Neuronal stem cell (in vitro differentiated cells): ENCODE measurements at regions not wholly inside any gene's neighbourhood (a gene's known extent, or its start where the extent isn't known, plus 50 kb on each side); places are given as distances from the start of the nearest gene placed in this dataset.

Source experiments
- DNase-seq: peaks from one replicate; pipeline ENCODE4 v3.0.0-alpha.2; 2013; ENCODE audit warnings: low spot score
- H2AFZ ChIP-seq: one replicate; pipeline ENCODE4 v1.6.1; 2013; ENCODE audit warnings: mild to moderate bottlenecking, low read length, inconsistent platforms
- H2AK5ac ChIP-seq: 2 replicates; pipeline ENCODE4 v1.6.1; 2013; ENCODE audit warnings: low read depth, mild to moderate bottlenecking, inconsistent platforms, low read length, moderate library complexity, mixed read lengths
- H2BK120ac ChIP-seq: 2 replicates; pipeline ENCODE4 v1.6.1; 2013; ENCODE audit warnings: low read depth, mild to moderate bottlenecking, inconsistent platforms, low read length, moderate library complexity, mixed read lengths
- H2BK12ac ChIP-seq: one replicate; pipeline ENCODE4 v1.6.1; 2013; ENCODE audit warnings: low read length, inconsistent platforms
- H2BK15ac ChIP-seq: 2 replicates; pipeline ENCODE4 v1.6.1; 2013; ENCODE audit warnings: mild to moderate bottlenecking, low read length, inconsistent platforms, mixed read lengths
- H2BK5ac ChIP-seq: one replicate; pipeline ENCODE4 v1.6.1; 2013; ENCODE audit warnings: inconsistent platforms, mild to moderate bottlenecking, low read length, moderate library complexity
- H3K14ac ChIP-seq: one replicate; pipeline ENCODE4 v1.6.1; 2013; ENCODE audit warnings: low read length, inconsistent platforms
- H3K18ac ChIP-seq: 2 replicates; pipeline ENCODE4 v1.6.1; 2013; ENCODE audit warnings: low read length, inconsistent platforms
- H3K23ac ChIP-seq: 2 replicates; pipeline ENCODE4 v1.6.1; 2013; ENCODE audit warnings: low read depth, mild to moderate bottlenecking, mixed read lengths, low read length, inconsistent platforms; ENCODE audit not compliant: poor library complexity
- H3K27ac ChIP-seq: replicated peaks from 3 replicates; pipeline ENCODE4 v1.5.1; 2013; ENCODE audit warnings: low read length, inconsistent platforms
- H3K27me3 ChIP-seq, 3 experiments: 2 replicates each; pipeline ENCODE4 v1.6.1; 2013; ENCODE audit warnings: low read length in 3 of 3, mild to moderate bottlenecking in 2 of 3, inconsistent platforms in 1 of 3, low read depth in 1 of 3, mixed read lengths in 1 of 3, moderate library complexity in 1 of 3; ENCODE audit not compliant: control insufficient read depth in 3 of 3, insufficient read depth in 3 of 3
- H3K36me3 ChIP-seq, 2 donors: replicated peaks in 1 of 2; 2 replicates each; pipeline ENCODE4 v1.6.1; 2013; ENCODE audit warnings: low read length in 2 of 2; ENCODE audit not compliant: control insufficient read depth in 2 of 2, insufficient read depth in 2 of 2
- H3K4ac ChIP-seq: 2 replicates; pipeline ENCODE4 v1.6.1; 2013; ENCODE audit warnings: inconsistent platforms, mild to moderate bottlenecking, low read length, moderate library complexity
- H3K4me1 ChIP-seq, 2 donors: 1 replicate in 1 of 2; 2 replicates in 1 of 2; pipeline ENCODE4 v1.6.1; 2013; ENCODE audit warnings: low read length in 2 of 2, low read depth in 1 of 2; ENCODE audit not compliant: control insufficient read depth in 2 of 2, insufficient read depth in 1 of 2
- H3K4me2 ChIP-seq: one replicate; pipeline ENCODE4 v1.6.1; 2013; ENCODE audit warnings: mild to moderate bottlenecking, low read length, inconsistent platforms; ENCODE audit not compliant: insufficient read depth, poor library complexity, severe bottlenecking
- H3K4me3 ChIP-seq, 2 donors: 2 replicates each; pipeline ENCODE4 v1.5.1; 2013; ENCODE audit warnings: low read length in 2 of 2, mild to moderate bottlenecking in 2 of 2, inconsistent platforms in 1 of 2, moderate library complexity in 1 of 2
- H3K79me1 ChIP-seq: one replicate; pipeline ENCODE4 v1.6.1; 2013; ENCODE audit warnings: low read depth, mild to moderate bottlenecking, inconsistent platforms, low read length, moderate library complexity
- H3K9ac ChIP-seq: one replicate; pipeline ENCODE4 v1.6.1; 2013; ENCODE audit warnings: mild to moderate bottlenecking, low read depth, low read length, inconsistent platforms; ENCODE audit not compliant: poor library complexity
- H3K9me3 ChIP-seq, 2 donors: replicated peaks in 1 of 2; 2 replicates each; pipeline versions ENCODE3 to v1.6.1; 2013; ENCODE audit warnings: low read length in 2 of 2, mild to moderate bottlenecking in 2 of 2, inconsistent platforms in 1 of 2, low read depth in 1 of 2, mixed read lengths in 1 of 2, moderate library complexity in 1 of 2; ENCODE audit not compliant: control insufficient read depth in 2 of 2, insufficient read depth in 1 of 2
- H4K8ac ChIP-seq: one replicate; pipeline ENCODE4 v1.6.1; 2013; ENCODE audit warnings: low read depth, mild to moderate bottlenecking, inconsistent platforms, low read length, moderate library complexity
- H4K91ac ChIP-seq: one replicate; pipeline ENCODE4 v1.6.1; 2013; ENCODE audit warnings: low read length, low read depth, mild to moderate bottlenecking, inconsistent platforms; ENCODE audit not compliant: poor library complexity
- WGBS, 2 donors: extraction: QIAGEN DNeasy Blood & Tissue Kit; methylation state at CpG; one replicate each; pipeline ENCODE4 v1.1.7; 2013; ENCODE audit warnings: missing lambda C conversion rate in 2 of 2, mixed read lengths in 1 of 2; ENCODE audit not compliant: insufficient read length in 2 of 2, insufficient replicate concordance in 1 of 2; ENCODE audit errors: extremely low coverage in 2 of 2; 5-methylcytosine and 5-hydroxymethylcytosine counted together

DNA sequence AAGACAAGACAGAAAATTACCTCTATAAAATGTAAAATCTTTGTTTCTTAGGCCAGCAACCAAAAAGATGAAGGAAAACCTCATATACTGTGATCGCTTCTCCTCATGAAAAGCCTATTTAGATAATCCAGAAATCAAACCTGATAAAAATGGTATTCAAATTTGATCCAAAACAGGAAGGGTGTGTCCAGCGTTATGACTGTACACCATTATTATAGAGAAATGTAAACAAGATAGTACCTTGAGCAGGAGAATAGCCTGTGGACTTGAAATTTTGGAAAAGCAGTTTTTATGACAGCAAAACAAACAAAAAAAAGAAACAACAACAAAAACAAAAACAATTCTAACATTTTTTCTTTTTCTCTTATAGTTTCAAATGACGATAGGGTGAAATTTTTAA lies 1382.8 kb upstream of the CDH9 start:
- Histone ChIP-seq H4K8ac (no peak overlapping the region), H2AK5ac (no peak overlapping the region), H3K4me1 (no peaks in the 10 kb centered on the region), H3K27ac (no peak overlapping the region), H3K79me1 (no peaks in the 10 kb centered on the region), H3K27me3 (no peaks in the 10 kb centered on the region), H3K4me2 (no peak overlapping the region), H3K36me3 (no peaks in the 10 kb centered on the region), H2AFZ (no peak overlapping the region), H3K18ac (no peak overlapping the region), H3K9ac (no peak overlapping the region), H4K91ac (no peak overlapping the region), H2BK120ac (no peak overlapping the region), H3K4ac (no peak overlapping the region), H3K23ac (no peak overlapping the region), H2BK5ac (no peak overlapping the region), H3K9me3 (peaks cover under 1 to 23% of the 10 kb centered on the region in 2 donors), H3K4me3 (no peak overlapping the region), H2BK12ac (no peak overlapping the region), H3K14ac (no peak overlapping the region), H2BK15ac (no peak overlapping the region)
- no peak for DNase-seq
- no CpG with 5 or more reads among the region's 3 CpGs for WGBS, 2 donors

DNA sequence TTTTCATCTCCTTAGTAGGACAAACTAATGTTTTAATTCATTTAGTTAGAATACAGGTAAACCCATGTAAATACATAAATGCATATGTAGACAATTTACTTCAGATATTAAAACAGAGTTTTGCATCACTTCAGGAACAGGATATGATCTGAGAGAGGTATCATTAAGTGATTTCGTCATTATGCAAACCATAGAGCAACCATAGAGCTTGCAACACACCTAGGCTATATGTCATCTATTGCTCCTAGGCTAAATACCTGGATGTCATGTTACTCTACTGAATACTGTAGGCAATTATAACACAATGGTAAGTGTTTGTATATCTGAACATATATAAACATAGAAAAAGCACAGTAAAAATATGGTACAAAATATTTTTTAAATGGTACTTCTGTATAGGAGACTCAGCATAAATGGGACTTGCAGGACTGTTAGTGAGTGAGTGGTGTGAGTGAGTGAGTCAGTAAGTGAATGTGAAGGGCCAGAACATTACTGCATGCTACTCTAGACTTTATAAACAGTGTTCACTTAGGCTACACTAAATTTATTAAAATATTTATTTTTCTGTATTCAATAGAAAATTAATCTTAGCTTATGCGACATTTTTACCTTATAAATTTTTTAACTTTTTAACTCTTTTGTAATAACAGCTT lies 1377.5 kb upstream of the CDH9 start:
- peaks cover 1 to 27% of the 10 kb centered on the region in 2 donors for H3K9me3 ChIP-seq
- H3K27ac ChIP-seq, result no peak overlapping the region
- H2BK5ac ChIP-seq, result no peak overlapping the region
- H3K14ac ChIP-seq, result no peak overlapping the region
- no peak overlapping the region for H2BK12ac ChIP-seq
- no peak overlapping the region for H3K23ac ChIP-seq
- no peak overlapping the region for H4K8ac ChIP-seq
- no peak overlapping the region for H2BK120ac ChIP-seq
- WGBS, 2 donors, result no CpG with 5 or more reads among the region's 2 CpGs
- H2AFZ ChIP-seq, result no peak overlapping the region
- no peak overlapping the region for H3K4me3 ChIP-seq
- no peak overlapping the region for H3K18ac ChIP-seq
- no peaks in the 10 kb centered on the region for H3K36me3 ChIP-seq
- DNase-seq, result no peak
- no peak overlapping the region for H2AK5ac ChIP-seq
- no peak overlapping the region for H2BK15ac ChIP-seq
- H3K9ac ChIP-seq, result no peak overlapping the region
- H3K4me1 ChIP-seq, result no peaks in the 10 kb centered on the region
- H3K4me2 ChIP-seq, result no peak overlapping the region
- no peak overlapping the region for H4K91ac ChIP-seq
- H3K79me1 ChIP-seq, result no peaks in the 10 kb centered on the region
- H3K27me3 ChIP-seq, result no peaks in the 10 kb centered on the region
- H3K4ac ChIP-seq, result no peak overlapping the region

- WGBS, 2 donors, result no CpG with 5 or more reads among the region's 1 CpG
- Histone ChIP-seq H4K91ac (no peak overlapping the region), H3K9ac (no peak overlapping the region), H3K14ac (no peak overlapping the region), H2BK15ac (no peak overlapping the region), H3K4ac (no peak overlapping the region), H2BK120ac (no peak overlapping the region), H3K23ac (no peak overlapping the region), H4K8ac (no peak overlapping the region), H3K18ac (no peak overlapping the region), H2AK5ac (no peak overlapping the region), H3K27ac (no peak overlapping the region), H2BK12ac (no peak overlapping the region), H3K4me3 (no peak overlapping the region), H2BK5ac (no peak overlapping the region), H3K9me3 (peaks cover 1 to 35% of the 10 kb centered on the region in 2 donors), H3K4me2 (no peak overlapping the region), H3K36me3 (no peaks in the 10 kb centered on the region), H2AFZ (no peak overlapping the region), H3K27me3 (no peaks in the 10 kb centered on the region), H3K79me1 (no peaks in the 10 kb centered on the region), H3K4me1 (no peaks in the 10 kb centered on the region)
- no peak for DNase-seq
These were observed 1376.2 kb upstream of the CDH9 start for GRCh38 chr5:28414619-28415018.

GRCh38 chr5:28408651-28409050 lies 1370.3 kb upstream of the CDH9 start:
- Histone ChIP-seq H3K27ac (no peak overlapping the region), H3K4me3 (no peak overlapping the region), H3K9me3 (peaks cover 1 to 53% of the 10 kb centered on the region in 2 donors), H2BK15ac (no peak overlapping the region), H3K36me3 (no peaks in the 10 kb centered on the region), H2BK5ac (no peak overlapping the region), H4K8ac (no peak overlapping the region), H3K23ac (no peak overlapping the region), H3K9ac (no peak overlapping the region), H3K27me3 (no peaks in the 10 kb centered on the region), H3K18ac (no peak overlapping the region), H3K4me1 (peaks cover 8 to 12% of the 10 kb centered on the region in 2 donors), H2AFZ (no peak overlapping the region), H3K4ac (no peak overlapping the region), H4K91ac (no peak overlapping the region), H3K79me1 (no peaks in the 10 kb centered on the region), H3K4me2 (no peak overlapping the region), H3K14ac (no peak overlapping the region), H2BK120ac (no peak overlapping the region), H2BK12ac (no peak overlapping the region), H2AK5ac (no peak overlapping the region)
- no peak for DNase-seq
